ENCODE measurements at regions not wholly inside any gene's neighbourhood (a gene's known extent, or its start where the extent isn't known, plus 50 kb on each side); places are given as distances from the start of the nearest gene placed in this dataset.

DNA sequence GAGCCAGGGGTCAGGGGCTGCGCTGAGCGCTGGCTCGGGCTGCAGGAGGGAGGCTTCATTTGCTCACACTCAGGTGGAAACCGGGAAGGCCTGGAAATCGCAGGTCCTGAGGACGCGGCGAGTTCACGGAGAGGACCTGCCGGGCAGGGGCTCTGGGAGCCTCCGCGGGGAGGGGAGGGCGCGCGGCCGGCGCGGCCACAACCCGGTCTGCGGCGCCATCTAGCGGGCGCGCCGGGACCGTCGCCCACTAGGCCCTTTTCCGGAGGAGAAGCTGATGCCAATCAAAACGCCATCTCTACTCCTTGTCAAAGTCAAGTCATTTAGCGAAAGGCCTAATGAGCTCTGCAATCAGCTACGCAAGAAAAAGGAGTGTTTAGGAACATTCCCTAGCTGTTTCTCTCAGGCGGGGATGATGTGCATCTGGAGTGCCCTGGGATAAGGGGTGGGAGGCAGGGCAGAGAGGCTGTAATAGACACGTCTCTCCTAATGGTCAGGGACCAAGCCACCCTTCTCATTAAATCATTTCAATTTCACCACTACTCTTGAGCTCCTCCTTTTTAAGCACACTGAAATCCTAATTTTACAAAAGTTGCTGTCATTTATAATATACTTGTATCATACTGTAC, 885.8 kb upstream of the TMEM132C start:
- intact Hi-C loops (cut with DNase I): no loop called here
- H3K27ac ChIP-seq (ENCODE audit: low read depth in 2 of 2, low read length in 2 of 2): no peak overlapping the region
- DNase-seq (peak; percentile 64 to 72 (median 69)), FAIRE-seq (no peak)
- H3K36me3 ChIP-seq (ENCODE audit: control insufficient read depth in 2 of 3, insufficient read depth in 3 of 3, low read length in 3 of 3): no peaks in the 10 kb centered on the region
- TF ChIP-seq, protein P1, sequence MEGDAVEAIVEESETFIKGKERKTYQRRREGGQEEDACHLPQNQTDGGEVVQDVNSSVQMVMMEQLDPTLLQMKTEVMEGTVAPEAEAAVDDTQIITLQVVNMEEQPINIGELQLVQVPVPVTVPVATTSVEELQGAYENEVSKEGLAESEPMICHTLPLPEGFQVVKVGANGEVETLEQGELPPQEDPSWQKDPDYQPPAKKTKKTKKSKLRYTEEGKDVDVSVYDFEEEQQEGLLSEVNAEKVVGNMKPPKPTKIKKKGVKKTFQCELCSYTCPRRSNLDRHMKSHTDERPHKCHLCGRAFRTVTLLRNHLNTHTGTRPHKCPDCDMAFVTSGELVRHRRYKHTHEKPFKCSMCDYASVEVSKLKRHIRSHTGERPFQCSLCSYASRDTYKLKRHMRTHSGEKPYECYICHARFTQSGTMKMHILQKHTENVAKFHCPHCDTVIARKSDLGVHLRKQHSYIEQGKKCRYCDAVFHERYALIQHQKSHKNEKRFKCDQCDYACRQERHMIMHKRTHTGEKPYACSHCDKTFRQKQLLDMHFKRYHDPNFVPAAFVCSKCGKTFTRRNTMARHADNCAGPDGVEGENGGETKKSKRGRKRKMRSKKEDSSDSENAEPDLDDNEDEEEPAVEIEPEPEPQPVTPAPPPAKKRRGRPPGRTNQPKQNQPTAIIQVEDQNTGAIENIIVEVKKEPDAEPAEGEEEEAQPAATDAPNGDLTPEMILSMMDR (IDR thresholded peaks at IDR 0.05; ENCODE audit: borderline replicate concordance, extremely low read depth, insufficient read depth): peak; percentile 60
- no peaks in the 10 kb centered on the region for H3K27me3 ChIP-seq (ENCODE audit: control insufficient read depth, insufficient read depth, low read length)
- no peaks in the 10 kb centered on the region for H3K9me3 ChIP-seq (ENCODE audit: control insufficient read depth in 2 of 3, insufficient read depth in 1 of 3, low read length in 3 of 3)
- H3K4me1 ChIP-seq (ENCODE audit: control insufficient read depth in 2 of 3, insufficient read depth in 2 of 3, low read depth in 1 of 3, low read length in 3 of 3): no peaks in the 10 kb centered on the region
- H3K9ac ChIP-seq (ENCODE audit: low read length in 3 of 3): no peak overlapping the region
- no peak overlapping the region for H3K4me3 ChIP-seq (ENCODE audit: low read length in 3 of 3)

DNA sequence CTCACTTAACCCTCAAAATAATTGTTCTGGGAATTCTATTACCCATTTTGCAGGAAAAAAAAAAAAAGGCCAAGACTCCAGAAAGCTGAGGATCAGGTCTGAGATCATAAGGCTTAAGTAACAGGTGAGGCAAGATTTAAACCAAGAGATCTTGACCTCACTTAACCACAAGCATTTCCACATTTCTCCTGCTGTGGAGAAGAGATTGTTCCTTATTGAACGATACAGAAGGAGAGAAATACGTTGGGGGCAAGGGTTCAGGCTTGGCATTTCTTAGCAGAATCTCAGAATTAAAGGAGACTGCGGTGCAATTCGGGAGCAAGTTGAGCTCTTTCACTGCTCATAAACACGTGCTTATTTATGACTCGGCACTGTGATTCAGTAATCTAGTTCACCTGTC, 885.3 kb upstream of the TMEM132C start:
- no peaks in the 10 kb centered on the region for H3K27me3 ChIP-seq (ENCODE audit: control insufficient read depth, insufficient read depth, low read length)
- FAIRE-seq (no peak), DNase-seq (no peak)
- no peak overlapping the region for H3K9ac ChIP-seq (ENCODE audit: low read length in 3 of 3)
- no peaks in the 10 kb centered on the region for H3K9me3 ChIP-seq (ENCODE audit: control insufficient read depth in 2 of 3, insufficient read depth in 1 of 3, low read length in 3 of 3)
- intact Hi-C loops (cut with DNase I): no loop called here
- H3K4me1 ChIP-seq (ENCODE audit: control insufficient read depth in 2 of 3, insufficient read depth in 2 of 3, low read depth in 1 of 3, low read length in 3 of 3): no peaks in the 10 kb centered on the region
- TF ChIP-seq, protein P1 (IDR thresholded peaks at IDR 0.05; ENCODE audit: borderline replicate concordance, extremely low read depth, insufficient read depth): no peak
- no peaks in the 10 kb centered on the region for H3K36me3 ChIP-seq (ENCODE audit: control insufficient read depth in 2 of 3, insufficient read depth in 3 of 3, low read length in 3 of 3)
- no peak overlapping the region for H3K4me3 ChIP-seq (ENCODE audit: low read length in 3 of 3)
- no peak overlapping the region for H3K27ac ChIP-seq (ENCODE audit: low read depth in 2 of 2, low read length in 2 of 2)

- no peaks in the 10 kb centered on the region for H3K4me1 ChIP-seq (ENCODE audit: control insufficient read depth in 2 of 3, insufficient read depth in 2 of 3, low read depth in 1 of 3, low read length in 3 of 3)
- DNase-seq: no peak
Measured at GRCh38 chr12:127383281-127383680, 883.7 kb upstream of the TMEM132C start.

More at GRCh38 chr12:127383281-127383680, 883.7 kb upstream of the TMEM132C start:
- H3K27me3 ChIP-seq (ENCODE audit: control insufficient read depth, insufficient read depth, low read length): no peaks in the 10 kb centered on the region
- FAIRE-seq: no peak
- no peak overlapping the region for H3K4me3 ChIP-seq (ENCODE audit: low read length in 3 of 3)
- intact Hi-C loops (cut with DNase I): no loop called here
- H3K36me3 ChIP-seq (ENCODE audit: control insufficient read depth in 2 of 3, insufficient read depth in 3 of 3, low read length in 3 of 3): no peaks in the 10 kb centered on the region
- TF ChIP-seq, protein P1 (IDR thresholded peaks at IDR 0.05; ENCODE audit: borderline replicate concordance, extremely low read depth, insufficient read depth): no peak
- H3K27ac ChIP-seq (ENCODE audit: low read depth in 2 of 2, low read length in 2 of 2): no peak overlapping the region
- H3K9me3 ChIP-seq (ENCODE audit: control insufficient read depth in 2 of 3, insufficient read depth in 1 of 3, low read length in 3 of 3): no peaks in the 10 kb centered on the region
- no peak overlapping the region for H3K9ac ChIP-seq (ENCODE audit: low read length in 3 of 3)
